ENCODE measurements at regions not wholly inside any gene's neighbourhood (a gene's known extent, or its start where the extent isn't known, plus 50 kb on each side); places are given as distances from the start of the nearest gene placed in this dataset.

- H3K4me3 ChIP-seq (ENCODE audit: control insufficient read depth, low read depth, low read length): no peak overlapping the region
- no peak for DNase-seq (ENCODE audit: low read depth)
- TF ChIP-seq CTCF (conservative IDR thresholded peaks at IDR 0.05; ENCODE audit: control insufficient read depth, insufficient read depth, low read depth, low read length): no peak
Measured at GRCh38 chr3:17795280-17795679, 52.8 kb upstream of the TBC1D5 start.

GRCh38 chr3:17793542-17794195 lies 51.2 kb upstream of the TBC1D5 start:
- H3K4me3 ChIP-seq (ENCODE audit: control insufficient read depth, low read depth, low read length): no peak overlapping the region
- no peak for TF ChIP-seq CTCF (conservative IDR thresholded peaks at IDR 0.05; ENCODE audit: control insufficient read depth, insufficient read depth, low read depth, low read length)
- DNase-seq (ENCODE audit: low read depth): no peak

Measured in fibroblast of mammary gland (primary cell).